OCI-LY7 (cell line): ENCODE measurements at regions not wholly inside any gene's neighbourhood (a gene's known extent, or its start where the extent isn't known, plus 50 kb on each side); places are given as distances from the start of the nearest gene placed in this dataset.

Source experiments
- BruUV-seq: library from RNA; stranded (reverse); fragments of 400-500 nt; replicated peaks from 2 replicates; lab custom pipeline; 2021; lab: Mats Ljungman, UMichigan
- CTCF ChIA-PET: fragments of 300-600 bp; sonication (Branson Sonifier 250); formaldehyde crosslinking; loops from one replicate; lab custom pipeline; 2022; ENCODE audit warnings: antibody characterized with exemption; ENCODE audit not compliant: unreplicated experiment; lab: Charles Lee
- POLR2A ChIA-PET: fragments of 300-600 bp; sonication (Branson Sonifier 250); formaldehyde crosslinking; loops from one replicate; lab custom pipeline; 2022; ENCODE audit warnings: antibody characterized with exemption; lab: Charles Lee
- DNase-seq: peaks from one replicate; pipeline ENCODE4 v3.0.0-alpha.2; 2015; ENCODE audit warnings: low spot score
- H2AFZ ChIP-seq: fragments of 200-600 bp; sonication (generic), shearing (Covaris generic); 2 replicates; pipeline ENCODE4 v1.6.1; 2014; ENCODE audit warnings: mild to moderate bottlenecking, antibody characterized with exemption, low read length, moderate library complexity
- H3K27ac ChIP-seq: fragments of 200-600 bp; sonication (generic); 2 replicates; pipeline ENCODE4 v1.5.1; 2014; ENCODE audit warnings: mixed run types, low read depth, mild to moderate bottlenecking, moderate library complexity, low read length, inconsistent platforms; ENCODE audit not compliant: poor library complexity, severe bottlenecking
- H3K36me3 ChIP-seq: fragments of 200-600 bp; sonication (generic); 2 replicates; pipeline ENCODE4 v1.6.1; 2014; ENCODE audit warnings: mild to moderate bottlenecking, antibody characterized with exemption, low read length, moderate library complexity, mixed read lengths; ENCODE audit not compliant: insufficient read depth
- H3K4me1 ChIP-seq: fragments of 200-600 bp; sonication (generic); 2 replicates; pipeline ENCODE4 v1.5.1; 2014; ENCODE audit warnings: mild to moderate bottlenecking, low read length; ENCODE audit not compliant: insufficient read depth, poor library complexity, severe bottlenecking
- H3K4me2 ChIP-seq: fragments of 200-600 bp; sonication (generic); 2 replicates; pipeline ENCODE4 v1.6.1; 2014; ENCODE audit warnings: mild to moderate bottlenecking, low read length
- H3K4me3 ChIP-seq: fragments of 200-600 bp; sonication (generic); 2 replicates; pipeline ENCODE4 v1.5.1; 2014; ENCODE audit warnings: mild to moderate bottlenecking, low read depth, low read length; ENCODE audit not compliant: poor library complexity, severe bottlenecking
- H3K79me2 ChIP-seq: fragments of 200-600 bp; sonication (generic); 2 replicates; pipeline ENCODE4 v1.6.1; 2016; ENCODE audit warnings: low read depth, mild to moderate bottlenecking, low read length, moderate library complexity, mixed read lengths; ENCODE audit not compliant: insufficient read depth
- H3K9me2 ChIP-seq: fragments of 200-600 bp; sonication (generic); 2 replicates; pipeline ENCODE4 v1.6.1; 2016; ENCODE audit warnings: mild to moderate bottlenecking, low read length, mixed read lengths; ENCODE audit not compliant: insufficient read depth
- H3K9me3 ChIP-seq: fragments of 200-600 bp; sonication (generic); 2 replicates; pipeline ENCODE4 v1.6.1; 2014; ENCODE audit warnings: mild to moderate bottlenecking, mixed run types, low read length, mixed read lengths
- H4K20me1 ChIP-seq: fragments of 200-600 bp; sonication (generic); 2 replicates; pipeline ENCODE4 v1.6.1; 2014; ENCODE audit warnings: mild to moderate bottlenecking, antibody characterized with exemption, low read length, moderate library complexity, mixed read lengths; ENCODE audit not compliant: insufficient read depth
- EZH2phosphoT487 ChIP-seq: fragments of 200-600 bp; sonication (generic); IDR thresholded peaks from 2 replicates; pipeline ENCODE4 v1.6.1; 2018; ENCODE audit warnings: low read depth, borderline replicate concordance, mild to moderate bottlenecking, mixed run types, antibody characterized with exemption, low read length, moderate library complexity, mixed read lengths
- intact Hi-C: fragments of 100-400 bp; cut with micrococcal nuclease; formaldehyde crosslinking; loops from one replicate; pipeline ENCODE4 v1.10.0; 2022; ENCODE audit not compliant: unreplicated experiment
- TF ChIP-seq, protein P1 (sequence below): fragments of 200-600 bp; sonication (generic); conservative IDR thresholded peaks from 2 replicates; pipeline ENCODE4 v1.5.1; 2014; ENCODE audit warnings: mild to moderate bottlenecking, antibody characterized with exemption, low read length, moderate library complexity, mixed read lengths

DNA sequence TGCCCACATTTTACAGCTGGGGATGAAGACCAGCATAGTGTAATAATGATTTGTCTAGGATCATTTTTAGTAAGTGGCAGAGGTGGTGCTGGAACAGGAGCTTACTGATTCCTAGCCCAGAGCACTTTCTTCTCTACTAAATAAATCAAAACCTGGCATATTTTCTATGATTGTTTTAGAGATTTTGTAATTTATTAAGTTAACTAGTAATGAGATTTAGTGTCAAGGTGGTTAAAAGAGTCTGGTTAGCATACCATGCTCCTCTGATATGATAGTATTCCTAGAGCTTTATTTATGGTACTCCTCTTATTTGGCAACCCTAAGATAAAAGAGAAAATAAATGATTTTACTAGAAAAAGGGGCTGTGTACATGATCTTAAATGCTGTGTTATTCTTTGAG is 604.0 kb downstream of the ISL1 start:
- H3K4me1 ChIP-seq = no peaks in the 10 kb centered on the region
- intact Hi-C loops = no loop called here
- no peaks in the 10 kb centered on the region for H3K36me3 ChIP-seq
- CTCF ChIA-PET = no interaction called here
- no peaks in the 10 kb centered on the region for H4K20me1 ChIP-seq
- no peak overlapping the region for H2AFZ ChIP-seq
- H3K9me2 ChIP-seq = no peaks in the 10 kb centered on the region
- H3K79me2 ChIP-seq = no peaks in the 10 kb centered on the region
- no peaks in the 10 kb centered on the region for H3K9me3 ChIP-seq
- no peak for TF ChIP-seq EZH2phosphoT487
- TF ChIP-seq, protein P1, sequence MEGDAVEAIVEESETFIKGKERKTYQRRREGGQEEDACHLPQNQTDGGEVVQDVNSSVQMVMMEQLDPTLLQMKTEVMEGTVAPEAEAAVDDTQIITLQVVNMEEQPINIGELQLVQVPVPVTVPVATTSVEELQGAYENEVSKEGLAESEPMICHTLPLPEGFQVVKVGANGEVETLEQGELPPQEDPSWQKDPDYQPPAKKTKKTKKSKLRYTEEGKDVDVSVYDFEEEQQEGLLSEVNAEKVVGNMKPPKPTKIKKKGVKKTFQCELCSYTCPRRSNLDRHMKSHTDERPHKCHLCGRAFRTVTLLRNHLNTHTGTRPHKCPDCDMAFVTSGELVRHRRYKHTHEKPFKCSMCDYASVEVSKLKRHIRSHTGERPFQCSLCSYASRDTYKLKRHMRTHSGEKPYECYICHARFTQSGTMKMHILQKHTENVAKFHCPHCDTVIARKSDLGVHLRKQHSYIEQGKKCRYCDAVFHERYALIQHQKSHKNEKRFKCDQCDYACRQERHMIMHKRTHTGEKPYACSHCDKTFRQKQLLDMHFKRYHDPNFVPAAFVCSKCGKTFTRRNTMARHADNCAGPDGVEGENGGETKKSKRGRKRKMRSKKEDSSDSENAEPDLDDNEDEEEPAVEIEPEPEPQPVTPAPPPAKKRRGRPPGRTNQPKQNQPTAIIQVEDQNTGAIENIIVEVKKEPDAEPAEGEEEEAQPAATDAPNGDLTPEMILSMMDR = no peak
- H3K27ac ChIP-seq = no peak overlapping the region
- no TSS peak for BruUV-seq
- DNase-seq = no peak
- no peak overlapping the region for H3K4me2 ChIP-seq
- no peak overlapping the region for H3K4me3 ChIP-seq
- POLR2A ChIA-PET = interaction anchor here (0.6 kb wide), 1 partner anchor 436 kb away, joined by 3 read pairs; no protein-coding TSS in a partner anchor

DNA sequence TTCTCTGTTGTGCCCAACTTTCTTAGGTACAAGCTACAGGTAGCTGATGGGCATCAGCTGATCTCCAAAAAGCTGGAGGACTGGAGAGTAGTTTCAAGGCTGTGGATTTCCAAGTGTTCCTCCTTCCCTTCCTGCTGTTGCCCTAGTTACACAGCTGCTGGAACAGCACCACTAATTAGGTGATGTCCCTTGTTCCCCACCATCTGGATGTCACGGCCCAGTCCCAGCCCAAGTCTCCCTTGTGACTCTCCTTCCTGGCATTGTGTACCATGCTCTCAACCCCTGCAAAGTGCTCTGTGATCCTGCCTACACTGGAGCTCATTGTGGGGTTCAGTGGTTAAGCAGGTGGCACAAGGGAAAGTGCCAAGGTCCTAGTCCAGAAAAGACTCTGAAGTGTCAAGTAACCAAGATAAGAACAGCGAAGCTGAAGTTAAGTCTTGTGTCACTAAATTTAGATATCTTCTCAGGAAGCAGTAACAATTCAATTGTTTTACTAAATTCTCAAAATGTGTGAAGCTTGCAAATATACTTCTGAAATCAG is 604.5 kb downstream of the ISL1 start:
- no TSS peak for BruUV-seq
- H4K20me1 ChIP-seq = no peaks in the 10 kb centered on the region
- no peaks in the 10 kb centered on the region for H3K4me1 ChIP-seq
- POLR2A ChIA-PET = no interaction called here
- H2AFZ ChIP-seq = no peak overlapping the region
- no peak for DNase-seq
- TF ChIP-seq EZH2phosphoT487 = no peak
- H3K4me2 ChIP-seq = no peak overlapping the region
- no peaks in the 10 kb centered on the region for H3K9me2 ChIP-seq
- CTCF ChIA-PET = no interaction called here
- no peak overlapping the region for H3K27ac ChIP-seq
- H3K4me3 ChIP-seq = no peak overlapping the region
- H3K79me2 ChIP-seq = no peaks in the 10 kb centered on the region
- intact Hi-C loops = no loop called here
- H3K36me3 ChIP-seq = no peaks in the 10 kb centered on the region
- H3K9me3 ChIP-seq = no peaks in the 10 kb centered on the region

DNA sequence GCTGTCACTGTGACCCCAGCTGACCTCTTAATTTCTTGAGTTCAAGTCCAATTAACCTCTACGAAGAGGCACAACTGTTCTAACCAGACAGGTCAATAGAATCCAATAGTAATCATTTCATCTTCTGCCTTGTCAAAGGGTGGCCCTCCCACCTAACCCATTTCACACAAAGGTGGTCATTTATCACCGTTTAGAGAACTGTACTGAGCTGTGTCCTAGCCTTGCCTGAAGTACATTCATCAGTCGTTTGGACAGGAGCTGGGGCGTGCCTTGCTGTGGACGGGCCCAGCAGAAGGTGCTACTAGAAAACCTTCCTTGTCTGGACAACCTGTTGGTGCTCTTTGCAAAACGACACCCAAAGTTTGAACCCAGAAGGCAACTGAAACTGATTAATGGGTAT is 605.4 kb downstream of the ISL1 start:
- no peak for TF ChIP-seq EZH2phosphoT487
- TF ChIP-seq, protein P1 = no peak
- no peaks in the 10 kb centered on the region for H4K20me1 ChIP-seq
- no peaks in the 10 kb centered on the region for H3K36me3 ChIP-seq
- H3K4me2 ChIP-seq = no peak overlapping the region
- DNase-seq = no peak
- H3K9me3 ChIP-seq = no peaks in the 10 kb centered on the region
- H3K27ac ChIP-seq = no peak overlapping the region
- BruUV-seq = no TSS peak
- H3K9me2 ChIP-seq = no peaks in the 10 kb centered on the region
- H3K4me1 ChIP-seq = no peaks in the 10 kb centered on the region
- intact Hi-C loops = no loop called here
- no peaks in the 10 kb centered on the region for H3K79me2 ChIP-seq
- ChIA-PET CTCF (no interaction called here), POLR2A (no interaction called here)
- H3K4me3 ChIP-seq = no peak overlapping the region
- H2AFZ ChIP-seq = no peak overlapping the region
